ENCODE measurements at regions not wholly inside any gene's neighbourhood (a gene's known extent, or its start where the extent isn't known, plus 50 kb on each side); places are given as distances from the start of the nearest gene placed in this dataset.
"Not testable (repeated sequence)": the region's sequence is repeated elsewhere in the genome, so short reads cannot be mapped to it uniquely, and the experiment has no call there.

- not testable (repeated sequence) for TF ChIP-seq POLR2AphosphoS5 (IDR thresholded peaks at IDR 0.05; ENCODE audit: low read depth, low read length); HNRNPLL (IDR thresholded peaks at IDR 0.05; ENCODE audit: low read depth, low read length, poor library complexity, severe bottlenecking)
These were observed 211.4 kb downstream of the PCDH11X start for GRCh38 chrX:91990541-91990940.

Data from HepG2 (cell line).